PC-9 (cell line): ENCODE measurements at regions not wholly inside any gene's neighbourhood (a gene's known extent, or its start where the extent isn't known, plus 50 kb on each side); places are given as distances from the start of the nearest gene placed in this dataset.

Experiments used
- BruUV-seq: library from RNA; stranded (reverse); fragments of 400-500 nt; replicated peaks from 2 replicates; lab custom pipeline; 2021; lab: Mats Ljungman, UMichigan
- CTCF ChIA-PET: fragments of 300-600 bp; sonication (Branson Sonifier 250); formaldehyde crosslinking; loops from one replicate; lab custom pipeline; 2022; ENCODE audit warnings: antibody characterized with exemption; lab: Charles Lee
- POLR2A ChIA-PET: fragments of 300-600 bp; sonication (Branson Sonifier 250); formaldehyde crosslinking; loops from one replicate; lab custom pipeline; 2022; ENCODE audit warnings: antibody characterized with exemption; ENCODE audit not compliant: unreplicated experiment; lab: Charles Lee
- DNase-seq, 2 experiments: peaks; one replicate each; pipeline versions ENCODE4 v3.0.0 to v3.0.0-alpha.2; 2015 to 2022; ENCODE audit warnings: mixed read lengths in 1 of 2
- H2AFZ ChIP-seq: fragments of 200-600 bp; sonication (generic); 2 replicates; pipeline ENCODE4 v1.8.1; 2017; ENCODE audit warnings: antibody characterized with exemption
- H3F3A ChIP-seq: fragments of 200-600 bp; sonication (generic); 2 replicates; pipeline ENCODE4 v1.8.1; 2017; ENCODE audit warnings: antibody characterized with exemption, mild to moderate bottlenecking, low read depth; ENCODE audit not compliant: insufficient read depth
- H3K27ac ChIP-seq: fragments of 200-600 bp; sonication (generic); 2 replicates; pipeline ENCODE4 v1.6.1; 2016; ENCODE audit warnings: mixed run types
- H3K27me3 ChIP-seq: fragments of 200-600 bp; sonication (generic); 2 replicates; pipeline ENCODE4 v1.6.1; 2016; ENCODE audit warnings: low read depth, mixed run types; ENCODE audit not compliant: insufficient read depth
- H3K36me3 ChIP-seq: fragments of 200-600 bp; sonication (generic); 2 replicates; pipeline ENCODE4 v1.6.1; 2016; ENCODE audit warnings: low read depth, mixed run types
- H3K4me1 ChIP-seq: fragments of 200-600 bp; sonication (generic); replicated peaks from 2 replicates; pipeline ENCODE4 v1.6.1; 2016; ENCODE audit warnings: mixed run types; ENCODE audit not compliant: insufficient read depth
- H3K4me2 ChIP-seq: fragments of 200-600 bp; sonication (generic); 2 replicates; pipeline ENCODE4 v1.6.1; 2017; ENCODE audit warnings: mixed run types
- H3K4me3 ChIP-seq: fragments of 200-600 bp; sonication (generic); 2 replicates; pipeline ENCODE4 v1.6.1; 2016; ENCODE audit warnings: mixed run types
- H3K79me2 ChIP-seq: fragments of 200-600 bp; sonication (generic); 2 replicates; pipeline ENCODE4 v1.6.1; 2017; ENCODE audit warnings: low read depth, mixed run types
- H3K9me2 ChIP-seq: fragments of 200-600 bp; sonication (generic); 2 replicates; pipeline ENCODE4 v1.8.1; 2017; ENCODE audit warnings: mild to moderate bottlenecking; ENCODE audit not compliant: insufficient read depth
- H3K9me3 ChIP-seq: fragments of 200-600 bp; sonication (generic); 2 replicates; pipeline ENCODE4 v1.8.1; 2016; ENCODE audit warnings: low read depth; ENCODE audit not compliant: insufficient read depth
- H4K20me1 ChIP-seq: fragments of 200-600 bp; sonication (generic); 2 replicates; pipeline ENCODE4 v1.8.1; 2017; ENCODE audit not compliant: insufficient read depth
- CTCF ChIP-seq: fragments of 200-600 bp; sonication (generic); conservative IDR thresholded peaks from 2 replicates; pipeline ENCODE4 v1.6.1; 2017; ENCODE audit warnings: mixed run types, antibody characterized with exemption, mild to moderate bottlenecking, moderate library complexity
- EZH2 ChIP-seq: fragments of 200-600 bp; sonication (generic); IDR thresholded peaks from 2 replicates; pipeline ENCODE4 v1.8.0; 2017; ENCODE audit warnings: antibody characterized with exemption, low read depth
- intact Hi-C: fragments of 100-400 bp; cut with micrococcal nuclease; formaldehyde crosslinking; loops from one replicate; pipeline ENCODE4 v1.10.0; 2022; ENCODE audit not compliant: unreplicated experiment

DNA sequence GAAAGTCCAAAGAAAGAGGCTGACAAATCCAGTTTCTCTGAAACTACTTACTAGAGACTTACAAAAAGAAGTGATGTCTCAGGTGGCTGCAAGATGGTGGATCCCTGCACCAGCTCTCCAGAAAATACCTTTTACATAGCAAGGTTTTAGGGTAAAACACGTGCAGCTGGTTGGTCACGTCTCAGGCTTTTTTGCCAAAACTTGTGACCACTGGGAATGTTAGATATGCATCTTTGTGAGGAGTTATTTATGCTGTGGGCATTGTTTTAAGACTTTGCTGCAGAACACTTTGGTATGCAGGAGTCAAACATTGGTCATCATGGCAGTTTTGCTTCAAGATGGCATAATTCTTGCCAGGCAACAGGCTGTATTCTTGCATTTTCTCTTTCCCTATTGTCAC lies 1352.8 kb downstream of the REEP3 start:
- Histone ChIP-seq H3K27me3 (no peaks in the 10 kb centered on the region), H3K4me2 (no peak overlapping the region), H3K27ac (no peak overlapping the region), H3K4me1 (no peaks in the 10 kb centered on the region), H3K36me3 (no peaks in the 10 kb centered on the region), H3K79me2 (no peaks in the 10 kb centered on the region), H3K9me2 (no peaks in the 10 kb centered on the region), H2AFZ (no peak overlapping the region), H4K20me1 (no peaks in the 10 kb centered on the region), H3K4me3 (no peak overlapping the region), H3K9me3 (no peaks in the 10 kb centered on the region), H3F3A (no peaks in the 10 kb centered on the region)
- intact Hi-C loops: no loop called here
- no TSS peak for BruUV-seq
- DNase-seq: no peak
- TF ChIP-seq CTCF (no peak), EZH2 (no peak)
- CTCF ChIA-PET: no interaction called here
- POLR2A ChIA-PET: no interaction called here

DNA sequence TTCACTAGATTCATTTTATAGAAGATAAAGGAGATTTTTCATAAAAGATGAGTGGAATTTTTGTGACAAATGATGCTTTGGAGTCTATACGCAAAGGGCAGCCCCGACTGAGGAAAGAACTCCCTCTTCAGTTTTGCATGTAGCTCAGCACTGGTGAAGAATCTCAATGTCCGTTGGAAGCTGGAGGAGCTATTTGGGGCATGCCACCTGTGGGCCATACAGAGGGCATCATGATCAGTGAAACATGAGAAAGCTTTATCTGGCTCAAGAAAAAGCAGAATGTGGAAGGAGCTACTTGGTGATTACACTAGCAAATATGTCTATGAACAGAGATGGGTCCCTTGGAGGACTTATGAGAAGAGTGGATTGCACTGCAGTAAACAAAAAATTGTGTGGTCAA lies 1359.3 kb downstream of the REEP3 start:
- ChIA-PET POLR2A (no interaction called here), CTCF (no interaction called here)
- Histone ChIP-seq H3K9me3 (no peaks in the 10 kb centered on the region), H3K79me2 (no peaks in the 10 kb centered on the region), H3K9me2 (0 out of 2 replicates have a peak, but pooled peaks cover 3% of the 10 kb centered on the region), H3K4me1 (no peaks in the 10 kb centered on the region), H3K36me3 (no peaks in the 10 kb centered on the region), H3K4me3 (no peak overlapping the region), H4K20me1 (no peaks in the 10 kb centered on the region), H3K27me3 (no peaks in the 10 kb centered on the region), H3K27ac (no peak overlapping the region), H2AFZ (no peak overlapping the region), H3F3A (no peaks in the 10 kb centered on the region), H3K4me2 (no peak overlapping the region)
- no peak for TF ChIP-seq EZH2
- TF ChIP-seq CTCF: no peak
- intact Hi-C loops: no loop called here
- DNase-seq: no peak
- no TSS peak for BruUV-seq

DNA sequence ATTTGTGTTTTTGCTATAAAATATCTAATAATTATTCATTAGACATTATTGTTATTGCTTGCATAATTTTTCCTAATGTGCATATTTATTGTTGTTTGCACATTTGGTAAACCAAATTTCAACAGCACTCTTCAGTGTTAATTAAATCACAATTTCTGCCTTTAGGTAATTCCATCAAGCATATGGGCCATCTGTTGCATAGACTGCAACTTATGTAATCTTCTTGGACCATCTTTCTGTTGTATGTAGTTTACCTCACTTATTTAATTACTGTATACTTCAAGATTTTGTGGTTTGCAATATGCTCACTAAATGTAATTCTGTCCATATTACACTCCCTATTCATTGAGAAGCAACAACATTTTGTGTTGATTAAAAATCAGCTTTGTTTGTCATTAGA lies 1360.1 kb downstream of the REEP3 start:
- no peaks in the 10 kb centered on the region for H3K9me3 ChIP-seq
- BruUV-seq: no TSS peak
- no peaks in the 10 kb centered on the region for H3K4me1 ChIP-seq
- H3K4me3 ChIP-seq: no peak overlapping the region
- H3K27ac ChIP-seq: no peak overlapping the region
- no peaks in the 10 kb centered on the region for H3K27me3 ChIP-seq
- intact Hi-C loops: no loop called here
- TF ChIP-seq CTCF (no peak), EZH2 (no peak)
- no peak overlapping the region for H2AFZ ChIP-seq
- ChIA-PET CTCF (no interaction called here), POLR2A (no interaction called here)
- no peaks in the 10 kb centered on the region for H4K20me1 ChIP-seq
- H3K36me3 ChIP-seq: no peaks in the 10 kb centered on the region
- H3K4me2 ChIP-seq: no peak overlapping the region
- no peak for DNase-seq
- H3K79me2 ChIP-seq: no peaks in the 10 kb centered on the region
- H3K9me2 ChIP-seq: 0 out of 2 replicates have a peak, but pooled peaks cover 3% of the 10 kb centered on the region
- H3F3A ChIP-seq: no peaks in the 10 kb centered on the region
